RPMI7951 (cell line): ENCODE measurements at regions not wholly inside any gene's neighbourhood (a gene's known extent, or its start where the extent isn't known, plus 50 kb on each side); places are given as distances from the start of the nearest gene placed in this dataset.

ENCODE experiments used
- DNase-seq: peaks from one replicate; pipeline ENCODE4 v3.0.0-alpha.2; 2012; ENCODE audit warnings: low read depth

GRCh38 chr3:164572436-164572835 is 505.9 kb downstream of the SI start:
- no peak for DNase-seq

GRCh38 chr3:164550857-164551256 is 527.4 kb downstream of the SI start:
- no peak for DNase-seq

- no peak for DNase-seq
Observed at GRCh38 chr3:164539215-164539614, 539.1 kb downstream of the SI start.

GRCh38 chr3:164537485-164537884 is 540.8 kb downstream of the SI start:
- DNase-seq: no peak

- DNase-seq: no peak
Observed at GRCh38 chr3:164533275-164533674, 545.0 kb downstream of the SI start.

GRCh38 chr3:164526250-164526649 is 552.0 kb downstream of the SI start:
- DNase-seq: no peak

- DNase-seq: no peak
Observed at GRCh38 chr3:164524201-164524600, 554.1 kb downstream of the SI start.

GRCh38 chr3:164522073-164522763 is 556.1 kb downstream of the SI start:
- no peak for DNase-seq

GRCh38 chr3:164521644-164522043 is 556.7 kb downstream of the SI start:
- no peak for DNase-seq

- DNase-seq: no peak
Observed at GRCh38 chr3:164521139-164521538, 557.2 kb downstream of the SI start.

- DNase-seq: no peak
Observed at GRCh38 chr3:164515256-164515655, 563.0 kb downstream of the SI start.

- no peak for DNase-seq
Observed at GRCh38 chr3:164514576-164514975, 563.7 kb downstream of the SI start.

GRCh38 chr3:164507886-164508285 is 570.4 kb downstream of the SI start:
- DNase-seq: no peak

- DNase-seq: no peak
Observed at GRCh38 chr3:164498917-164499316, 579.4 kb downstream of the SI start.

GRCh38 chr3:164488893-164489292 is 589.4 kb downstream of the SI start:
- no peak for DNase-seq

- DNase-seq: no peak
Observed at GRCh38 chr3:164486150-164486549, 592.1 kb downstream of the SI start.

GRCh38 chr3:164479978-164480377 is 598.3 kb downstream of the SI start:
- DNase-seq: no peak

GRCh38 chr3:164479406-164479805 is 598.9 kb downstream of the SI start:
- no peak for DNase-seq

GRCh38 chr3:164478323-164478722 is 600.0 kb downstream of the SI start:
- no peak for DNase-seq

- DNase-seq: no peak
Observed at GRCh38 chr3:164477403-164477802, 600.9 kb downstream of the SI start.

GRCh38 chr3:164476631-164477030 is 601.7 kb downstream of the SI start:
- no peak for DNase-seq

- DNase-seq: no peak
Observed at GRCh38 chr3:164470471-164470870, 607.8 kb downstream of the SI start.

GRCh38 chr3:164468055-164468454 is 610.2 kb downstream of the SI start:
- no peak for DNase-seq

GRCh38 chr3:164467007-164467406 is 611.3 kb downstream of the SI start:
- DNase-seq: no peak
